Small intestine (tissue), 7 donors: ENCODE measurements at regions not wholly inside any gene's neighbourhood (a gene's known extent, or its start where the extent isn't known, plus 50 kb on each side); places are given as distances from the start of the nearest gene placed in this dataset.

ENCODE experiments used
- DNase-seq, 2 donors: peaks; one replicate each; pipeline versions ENCODE4 v3.0.0 to v3.0.0-alpha.2; 2013
- FAIRE-seq: peaks from 2 replicates; lab custom pipeline; 2012; peaks lifted over from hg19 to GRCh38; lab: Jason Lieb, UNC
- H3K27ac ChIP-seq, 3 donors: one replicate each; pipeline ENCODE4 v1.5.1; 2013; ENCODE audit warnings: low read length in 2 of 3, mild to moderate bottlenecking in 2 of 3, control low read depth in 1 of 3, inconsistent platforms in 1 of 3, low read depth in 1 of 3, moderate library complexity in 1 of 3
- H3K27me3 ChIP-seq, 3 donors: one replicate each; pipeline ENCODE4 v1.6.1; 2013; ENCODE audit warnings: low read length in 3 of 3, inconsistent platforms in 1 of 3; ENCODE audit not compliant: control insufficient read depth in 3 of 3, insufficient read depth in 3 of 3
- H3K36me3 ChIP-seq, 3 donors: one replicate each; pipeline ENCODE4 v1.6.1; 2013; ENCODE audit warnings: low read length in 3 of 3, inconsistent platforms in 1 of 3, low read depth in 1 of 3, mild to moderate bottlenecking in 1 of 3, moderate library complexity in 1 of 3; ENCODE audit not compliant: control insufficient read depth in 3 of 3, insufficient read depth in 2 of 3
- H3K4me1 ChIP-seq, 3 donors: one replicate each; pipeline ENCODE4 v1.6.1; 2013; ENCODE audit warnings: low read length in 2 of 3, inconsistent platforms in 1 of 3, low read depth in 1 of 3, mild to moderate bottlenecking in 1 of 3, moderate library complexity in 1 of 3; ENCODE audit not compliant: control insufficient read depth in 3 of 3, insufficient read depth in 2 of 3
- H3K4me3 ChIP-seq, 3 donors: one replicate each; pipeline ENCODE4 v1.5.1; 2013; ENCODE audit warnings: low read length in 3 of 3, control low read depth in 1 of 3, inconsistent platforms in 1 of 3, low read depth in 1 of 3, mild to moderate bottlenecking in 1 of 3, moderate library complexity in 1 of 3
- H3K9me3 ChIP-seq, 2 donors: one replicate each; pipeline ENCODE4 v1.6.1; 2013; ENCODE audit warnings: low read depth in 1 of 2, low read length in 1 of 2; ENCODE audit not compliant: control insufficient read depth in 2 of 2, insufficient read depth in 1 of 2
- WGBS, 3 donors: extraction: QIAGEN DNeasy Blood & Tissue Kit; methylation state at CpG; one replicate each; pipeline ENCODE4 v1.1.7; 2013; 5-methylcytosine and 5-hydroxymethylcytosine counted together
- donor health status: healthy with polysubstance abuse.
- donor health status: control.
- donor health status: control.
- donor health status: Bipolar disorder and iron deficiency.
- donor health status: healthy.

DNA sequence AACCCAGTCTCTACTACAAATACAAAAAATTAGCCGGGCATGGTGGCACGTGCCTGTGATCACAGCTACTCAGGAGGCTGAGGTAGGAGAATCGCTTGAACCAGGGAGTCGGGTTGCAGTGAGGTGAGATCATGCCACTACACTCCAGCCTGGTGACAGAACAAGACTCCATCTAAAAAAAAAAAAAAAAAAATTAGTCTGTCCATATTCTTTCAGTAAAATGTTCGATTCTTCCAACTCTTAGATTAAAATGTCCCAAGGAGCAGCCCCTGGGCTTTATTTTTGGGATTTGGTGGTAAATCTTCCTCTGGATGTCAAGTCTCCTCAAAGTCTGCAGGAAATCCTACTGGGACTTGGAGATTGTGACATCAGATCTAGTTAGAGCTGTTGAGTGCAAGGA lies 101.0 kb upstream of the EEF1E1 start:
- H3K27ac ChIP-seq = no peak overlapping the region
- no peak for FAIRE-seq
- no peaks in the 10 kb centered on the region for H3K4me1 ChIP-seq
- no peaks in the 10 kb centered on the region for H3K9me3 ChIP-seq
- DNase-seq = no peak
- no peak overlapping the region for H3K4me3 ChIP-seq
- H3K36me3 ChIP-seq = no peaks in the 10 kb centered on the region
- H3K27me3 ChIP-seq = peaks cover 0 to 5% (median 2%) of the 10 kb centered on the region in 3 donors
- WGBS, 3 donors = 73 to 82% (median 79%) methylated on average over 5 of the region's 5 CpGs

GRCh38 chr6:8201679-8202078 lies 99.3 kb upstream of the EEF1E1 start:
- WGBS, 3 donors = 75 to 82% (median 80%) methylated on average over 5 of the region's 5 CpGs
- DNase-seq (no peak), FAIRE-seq (no peak)
- H3K4me3 ChIP-seq = no peak overlapping the region
- no peak overlapping the region for H3K27ac ChIP-seq
- H3K36me3 ChIP-seq = no peaks in the 10 kb centered on the region
- no peaks in the 10 kb centered on the region for H3K9me3 ChIP-seq
- no peaks in the 10 kb centered on the region for H3K4me1 ChIP-seq
- H3K27me3 ChIP-seq = peaks cover 0 to 5% (median 2%) of the 10 kb centered on the region in 3 donors

DNA sequence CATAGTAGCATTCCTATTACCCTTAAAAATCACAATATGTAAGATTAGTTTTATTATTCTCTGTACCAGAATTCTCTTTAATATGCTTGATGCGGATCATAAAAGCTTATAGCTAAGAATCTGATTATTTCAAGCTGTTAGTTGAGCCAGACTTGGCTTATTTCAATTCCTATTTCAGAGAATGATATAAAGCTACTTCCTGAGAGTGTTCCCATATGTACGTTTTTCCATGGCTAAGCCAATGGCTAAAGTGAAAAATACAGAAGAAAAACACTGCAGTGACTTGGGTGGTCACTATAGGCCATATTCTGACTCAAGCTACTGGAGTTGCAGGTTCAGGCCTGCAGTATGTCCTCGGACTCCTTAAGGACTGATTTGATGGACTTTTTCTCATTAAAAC lies 97.9 kb upstream of the EEF1E1 start:
- FAIRE-seq = no peak
- no peaks in the 10 kb centered on the region for H3K36me3 ChIP-seq
- no peaks in the 10 kb centered on the region for H3K4me1 ChIP-seq
- DNase-seq = no peak
- H3K9me3 ChIP-seq = no peaks in the 10 kb centered on the region
- H3K27ac ChIP-seq = no peak overlapping the region
- 57 to 70% (median 63%) methylated on average over 3 of the region's 3 CpGs for WGBS, 3 donors
- H3K4me3 ChIP-seq = no peak overlapping the region
- H3K27me3 ChIP-seq = peaks cover 0 to 5% (median 2%) of the 10 kb centered on the region in 3 donors

GRCh38 chr6:8195714-8196102 lies 93.4 kb upstream of the EEF1E1 start:
- peaks cover 0 to 7% (median 0%) of the 10 kb centered on the region in 3 donors for H3K27me3 ChIP-seq
- H3K27ac ChIP-seq = no peak overlapping the region
- FAIRE-seq (no peak), DNase-seq (no peak)
- no peak overlapping the region for H3K4me3 ChIP-seq
- H3K4me1 ChIP-seq = no peaks in the 10 kb centered on the region
- H3K9me3 ChIP-seq = no peaks in the 10 kb centered on the region
- no peaks in the 10 kb centered on the region for H3K36me3 ChIP-seq
- 40 to 58% (median 51%) methylated on average over 4 of the region's 4 CpGs for WGBS, 3 donors

GRCh38 chr6:8195040-8195713 lies 92.8 kb upstream of the EEF1E1 start:
- H3K9me3 ChIP-seq = no peaks in the 10 kb centered on the region
- peaks cover 0 to 7% (median 0%) of the 10 kb centered on the region in 3 donors for H3K27me3 ChIP-seq
- no peak for DNase-seq
- H3K36me3 ChIP-seq = no peaks in the 10 kb centered on the region
- no peaks in the 10 kb centered on the region for H3K4me1 ChIP-seq
- no peak overlapping the region for H3K27ac ChIP-seq
- no peak overlapping the region for H3K4me3 ChIP-seq
- WGBS, 3 donors = 47 to 74% (median 57%) methylated on average over 3 of the region's 3 CpGs
- FAIRE-seq = no peak

GRCh38 chr6:8194490-8194889 lies 92.1 kb upstream of the EEF1E1 start:
- FAIRE-seq (no peak), DNase-seq (no peak)
- Histone ChIP-seq H3K4me1 (no peaks in the 10 kb centered on the region), H3K36me3 (no peaks in the 10 kb centered on the region), H3K27ac (no peak overlapping the region), H3K27me3 (peaks cover 0 to 7% (median 0%) of the 10 kb centered on the region in 3 donors), H3K4me3 (no peak overlapping the region), H3K9me3 (no peaks in the 10 kb centered on the region)
- WGBS, 3 donors = 62 to 70% (median 63%) methylated on average over 3 of the region's 3 CpGs

GRCh38 chr6:8193541-8193940 lies 91.2 kb upstream of the EEF1E1 start:
- no peaks in the 10 kb centered on the region for H3K9me3 ChIP-seq
- H3K27me3 ChIP-seq = peaks cover 0 to 7% (median 0%) of the 10 kb centered on the region in 3 donors
- H3K27ac ChIP-seq = no peak overlapping the region
- DNase-seq (no peak), FAIRE-seq (no peak)
- H3K4me3 ChIP-seq = no peak overlapping the region
- 77 to 85% (median 82%) methylated on average over 4 of the region's 4 CpGs for WGBS, 3 donors
- no peaks in the 10 kb centered on the region for H3K4me1 ChIP-seq
- H3K36me3 ChIP-seq = no peaks in the 10 kb centered on the region

GRCh38 chr6:8192597-8192996 lies 90.2 kb upstream of the EEF1E1 start:
- no peaks in the 10 kb centered on the region for H3K36me3 ChIP-seq
- FAIRE-seq (no peak), DNase-seq (no peak)
- peaks cover 0 to 7% (median 2%) of the 10 kb centered on the region in 3 donors for H3K27me3 ChIP-seq
- no peaks in the 10 kb centered on the region for H3K9me3 ChIP-seq
- no peak overlapping the region for H3K4me3 ChIP-seq
- H3K4me1 ChIP-seq = no peaks in the 10 kb centered on the region
- H3K27ac ChIP-seq = no peak overlapping the region

DNA sequence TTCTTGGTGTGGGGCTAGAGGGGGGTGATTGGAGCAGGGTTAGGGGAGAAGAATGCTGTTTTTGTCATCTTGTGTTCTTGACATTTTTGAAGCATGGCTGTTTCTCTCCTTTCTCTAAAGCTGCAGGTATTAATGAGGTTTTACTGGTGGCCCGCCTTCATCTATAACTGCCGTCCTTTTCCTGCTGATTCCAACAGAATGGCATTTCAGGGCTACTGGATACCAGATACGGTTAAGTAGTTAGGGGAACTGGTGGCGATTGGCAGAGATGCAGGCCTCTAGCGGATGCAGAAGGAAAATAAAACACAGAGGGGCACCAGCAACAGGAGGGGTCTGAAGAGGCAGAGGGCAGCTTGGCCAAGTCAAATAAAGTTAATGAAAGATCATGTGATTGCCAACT lies 89.7 kb upstream of the EEF1E1 start:
- no peaks in the 10 kb centered on the region for H3K4me1 ChIP-seq
- no peaks in the 10 kb centered on the region for H3K9me3 ChIP-seq
- FAIRE-seq (no peak), DNase-seq (no peak)
- WGBS, 3 donors = 65 to 81% (median 67%) methylated on average over 5 of the region's 5 CpGs
- H3K4me3 ChIP-seq = no peak overlapping the region
- H3K27me3 ChIP-seq = peaks cover 0 to 7% (median 2%) of the 10 kb centered on the region in 3 donors
- H3K36me3 ChIP-seq = no peaks in the 10 kb centered on the region
- no peak overlapping the region for H3K27ac ChIP-seq
